DMS79 (cell line): ENCODE measurements at regions not wholly inside any gene's neighbourhood (a gene's known extent, or its start where the extent isn't known, plus 50 kb on each side); places are given as distances from the start of the nearest gene placed in this dataset.

ENCODE experiments used
- DNase-seq: peaks from one replicate; lab custom pipeline; 2025; lab: John Stamatoyannopoulos, UW

- no peak for DNase-seq
These were observed 79.6 kb upstream of the TACR1 start for GRCh38 chr2:75278821-75279379.

DNA sequence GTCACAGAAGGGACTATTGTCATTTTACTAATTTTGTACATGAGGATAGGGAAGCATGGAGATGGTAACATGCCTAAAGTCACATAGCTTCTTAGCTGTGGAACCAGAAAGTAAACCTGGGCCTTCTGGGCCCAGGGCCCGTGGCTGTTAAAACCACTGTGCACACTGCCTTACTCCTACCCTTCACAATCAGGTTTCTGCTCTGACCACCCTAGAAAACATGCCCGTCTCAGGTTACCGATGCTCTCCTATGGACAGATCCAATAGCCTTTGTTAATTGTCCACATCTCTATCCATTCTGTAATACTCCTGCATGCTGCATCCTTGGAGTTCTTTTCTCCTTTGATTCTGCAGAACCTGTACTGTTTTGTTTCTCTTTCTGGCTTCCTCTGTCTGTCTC, 79.0 kb upstream of the TACR1 start:
- DNase-seq = no peak

GRCh38 chr2:75277111-75277510, 77.8 kb upstream of the TACR1 start:
- no peak for DNase-seq

DNA sequence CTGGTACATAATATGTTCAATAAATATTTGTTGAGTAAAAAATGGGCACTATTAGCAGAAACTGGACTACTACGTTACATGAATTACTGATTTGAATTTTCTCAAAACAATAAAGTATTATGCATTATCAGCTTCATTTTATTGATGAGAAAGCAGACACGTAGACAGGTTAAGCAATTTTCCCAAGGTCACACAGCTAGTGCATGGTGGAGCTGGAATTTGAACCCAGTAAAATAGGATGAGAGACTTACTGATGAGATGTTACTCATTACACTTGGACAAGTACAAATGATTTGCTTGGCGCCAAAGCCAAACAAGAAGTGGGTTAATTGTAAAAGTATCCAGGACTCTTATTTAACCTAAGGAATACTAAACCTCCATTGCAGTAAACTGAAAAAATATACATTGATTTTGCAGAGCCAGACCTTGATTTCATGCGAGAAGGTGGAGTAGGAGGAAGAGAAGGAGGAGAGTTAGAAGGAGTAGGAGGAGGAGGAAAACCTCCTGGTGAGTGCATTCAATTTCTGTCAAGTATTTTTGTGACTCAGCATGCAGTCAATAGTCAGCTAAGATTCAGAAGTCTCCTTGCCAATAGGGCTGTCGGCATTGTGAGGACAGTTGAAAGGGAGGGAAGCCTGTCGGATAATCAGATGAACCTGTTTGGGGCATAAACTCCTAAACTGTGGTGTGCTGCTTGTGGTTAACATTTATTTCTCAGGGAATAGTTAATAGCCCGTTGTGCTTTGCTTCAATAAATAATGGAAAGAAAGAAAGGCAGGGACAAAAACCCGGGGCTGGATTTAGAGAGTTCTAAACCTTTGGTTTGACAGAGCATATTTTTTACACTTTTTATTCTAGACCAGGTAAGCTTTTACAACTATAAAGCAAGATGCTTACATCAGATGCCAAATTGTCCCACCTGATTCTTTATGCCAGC, 77.0 kb upstream of the TACR1 start:
- DNase-seq = no peak

- DNase-seq = no peak
These were observed 75.6 kb upstream of the TACR1 start for GRCh38 chr2:75274936-75275335.

DNA sequence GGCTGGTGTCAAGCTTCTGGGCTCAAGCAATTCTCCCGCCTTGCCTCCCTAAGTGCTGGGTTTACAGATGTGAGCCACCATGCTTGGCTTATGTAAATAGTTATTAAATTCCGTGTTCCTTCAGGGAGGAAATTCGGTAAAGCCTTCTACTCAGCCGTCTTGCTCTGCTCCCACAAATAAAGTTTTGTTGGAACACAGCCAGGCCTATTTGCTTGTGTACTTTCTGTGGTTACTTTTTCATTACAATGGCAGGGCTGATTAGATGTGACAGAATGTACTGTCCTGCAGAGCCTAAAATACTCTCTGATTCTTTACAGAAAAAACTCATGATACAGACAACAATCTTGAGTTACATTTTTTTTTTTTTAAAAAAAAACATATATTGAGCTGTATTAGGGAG, 68.8 kb upstream of the TACR1 start:
- no peak for DNase-seq

DNA sequence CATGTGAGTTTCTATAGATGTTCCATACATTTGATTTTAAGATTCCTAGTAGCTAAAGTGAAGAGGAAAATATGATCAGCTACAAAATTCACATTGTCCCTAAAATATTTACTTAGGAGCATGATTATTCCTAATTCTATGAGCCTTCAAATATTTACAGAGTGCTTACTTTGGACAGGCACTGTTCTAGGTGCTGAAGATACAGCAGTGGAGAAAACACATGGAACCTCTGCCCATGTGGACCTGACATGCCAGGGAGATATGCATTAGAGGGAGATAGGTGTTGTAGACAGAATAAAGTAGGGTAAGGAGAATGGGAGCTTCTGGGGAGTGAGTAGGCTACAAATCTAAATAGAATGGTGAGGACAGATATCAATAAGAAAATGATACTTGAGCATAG, 62.6 kb upstream of the TACR1 start:
- DNase-seq = no peak

DNA sequence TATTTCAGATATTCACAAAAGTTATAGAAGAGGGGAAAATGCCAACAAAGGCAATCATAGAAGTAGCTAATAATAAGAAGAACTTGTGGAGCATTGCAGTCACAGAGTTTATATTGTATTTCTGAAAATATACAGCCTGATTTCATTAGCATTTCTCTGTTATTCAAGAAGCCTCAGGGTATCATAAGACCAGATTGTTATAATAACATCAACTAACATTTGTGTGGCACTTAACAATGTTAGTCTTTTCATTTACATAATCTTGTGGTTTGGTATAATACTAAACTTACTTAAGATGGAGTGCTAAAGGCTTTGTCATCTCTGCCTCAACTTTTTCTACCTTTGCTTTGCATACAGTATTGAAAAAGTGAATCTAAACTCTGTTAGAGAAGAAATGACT, 61.6 kb upstream of the TACR1 start:
- DNase-seq = no peak

DNA sequence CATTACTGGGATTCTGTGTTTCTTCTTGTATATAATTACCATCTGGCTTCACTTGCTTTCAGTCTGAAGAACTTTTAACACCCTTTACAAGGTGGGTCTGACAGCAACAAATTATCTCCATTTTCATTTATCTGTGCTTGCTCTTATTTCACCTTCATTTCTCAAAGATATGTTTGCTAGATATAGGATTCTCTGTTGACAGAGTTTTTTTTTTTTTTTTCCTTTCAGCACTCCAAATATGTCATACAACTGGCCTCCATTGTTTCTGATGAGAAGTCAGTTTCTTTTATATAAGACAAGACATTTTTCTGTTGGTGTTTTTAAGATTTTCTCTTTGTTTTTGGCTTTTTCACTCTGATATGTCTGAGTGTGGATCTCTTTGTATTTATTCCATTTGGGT, 59.3 kb upstream of the TACR1 start:
- no peak for DNase-seq

GRCh38 chr2:75256485-75256884, 57.2 kb upstream of the TACR1 start:
- no peak for DNase-seq

DNA sequence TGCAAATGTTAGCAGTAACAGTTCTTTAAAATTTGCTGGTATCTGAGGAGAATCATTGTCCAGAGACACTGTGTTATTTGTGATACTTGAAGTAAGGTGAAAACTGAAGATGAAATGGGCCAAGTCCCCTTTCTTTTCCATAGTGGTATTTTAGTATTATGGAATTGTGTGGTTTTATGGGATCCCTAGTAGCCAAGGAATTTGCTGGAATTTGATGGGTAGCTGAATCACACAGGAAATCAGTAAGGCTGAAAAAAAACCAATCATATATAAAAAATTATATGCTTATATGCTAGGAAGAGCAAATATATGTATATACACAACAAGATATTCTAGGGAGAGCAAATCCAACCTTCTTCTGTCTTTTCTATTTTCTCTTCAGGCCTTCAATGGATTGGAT, 54.2 kb upstream of the TACR1 start:
- DNase-seq = no peak

- DNase-seq = no peak
These were observed 52.6 kb upstream of the TACR1 start for GRCh38 chr2:75251896-75252295.
